Psoas muscle (tissue), 7 donors: ENCODE measurements at regions not wholly inside any gene's neighbourhood (a gene's known extent, or its start where the extent isn't known, plus 50 kb on each side); places are given as distances from the start of the nearest gene placed in this dataset.

Experiments
- ATAC-seq, 4 donors: fragments of 200-7000 bp; cut with Tn5 transposase; one replicate each; pipeline ENCODE4 v1.9.1; 2020; ENCODE audit warnings: moderate library complexity in 3 of 4, mild to moderate bottlenecking in 2 of 4
- DNase-seq, 2 donors: peaks; one replicate each; pipeline ENCODE4 v3.0.0-alpha.2; 2020
- H3K27ac ChIP-seq: fragments of 200-600 bp; one replicate; pipeline ENCODE4 v1.8.0; 2022
- H3K27me3 ChIP-seq, 3 donors: fragments of 200-600 bp in 1 of 3; one replicate each; pipeline versions ENCODE4 v1.6.1 to v1.8.0; 2013 to 2022; ENCODE audit warnings: low read length in 2 of 3, mild to moderate bottlenecking in 2 of 3, moderate library complexity in 1 of 3; ENCODE audit not compliant: insufficient read depth in 3 of 3
- H3K36me3 ChIP-seq, 2 donors: fragments of 200-600 bp in 1 of 2; one replicate each; pipeline versions ENCODE4 v1.6.1 to v1.8.0; 2013 to 2022; ENCODE audit warnings: low read depth in 1 of 2, mild to moderate bottlenecking in 1 of 2, moderate library complexity in 1 of 2; ENCODE audit not compliant: insufficient read depth in 1 of 2
- H3K4me1 ChIP-seq: fragments of 200-600 bp; one replicate; pipeline ENCODE4 v1.8.0; 2022
- H3K4me3 ChIP-seq: fragments of 200-600 bp; one replicate; pipeline ENCODE4 v1.8.0; 2022; ENCODE audit warnings: mild to moderate bottlenecking
- H3K9me3 ChIP-seq: fragments of 200-600 bp; one replicate; pipeline ENCODE4 v1.8.0; 2022
- WGBS, 3 donors: extraction: QIAGEN DNeasy Blood & Tissue Kit; methylation state at CpG; one replicate each; pipeline versions ENCODE4 v1.1.6 to v1.1.7; 2013; 5-methylcytosine and 5-hydroxymethylcytosine counted together
- intact Hi-C, 2 donors: fragments of 100-400 bp; cut with DNase I; formaldehyde crosslinking; loops; one replicate each; pipeline versions ENCODE4 v1.11.0 to v1.14.2; 2022
- TF ChIP-seq, protein P1 (sequence below): fragments of 200-600 bp; IDR thresholded peaks from one replicate; pipeline ENCODE4 v1.8.0; 2022; ENCODE audit warnings: antibody characterized with exemption
- donor health status: healthy with polysubstance abuse.
- donor health status: DM: no; HTN: no; CAD: no; lungs with moderate emphysema.
- donor health status: Bipolar disorder and iron deficiency.
- donor health status: healthy.
- donor health status: DM: yes; HTN: yes; CAD: no.
- donor health status: DM: no; HTN: no; CAD: no.
- donor health status: DM: yes; HTN: yes; CAD: no.

DNA sequence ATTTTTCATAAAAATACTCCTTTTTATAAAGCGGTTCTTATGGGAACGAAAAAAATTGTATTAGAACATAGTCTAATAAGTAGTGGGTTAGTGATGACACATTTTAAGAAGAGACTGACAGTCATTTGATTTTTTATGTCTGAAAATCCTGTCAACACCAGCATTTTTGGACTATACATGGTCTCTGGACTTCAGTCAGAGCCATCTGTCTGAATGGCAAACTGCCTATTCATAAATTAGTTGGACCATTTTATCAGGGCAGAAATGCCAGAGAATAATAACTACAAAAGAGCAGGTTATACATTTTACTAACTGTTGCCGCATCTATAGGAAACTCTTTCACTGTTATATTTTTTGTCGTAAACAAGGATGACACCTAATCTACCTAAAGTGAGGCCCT is 437.6 kb downstream of the ZNF804A start:
- no peaks in the 10 kb centered on the region for H3K36me3 ChIP-seq
- WGBS, 3 donors: 79 to 95% (median 82%) methylated on average over 4 of the region's 4 CpGs
- no peaks in the 10 kb centered on the region for H3K4me1 ChIP-seq
- no peak overlapping the region for H3K4me3 ChIP-seq
- intact Hi-C loops: no loop called here
- ATAC-seq (no peak), DNase-seq (no peak)
- H3K9me3 ChIP-seq: peaks cover 4% of the 10 kb centered on the region
- no peak overlapping the region for H3K27ac ChIP-seq
- no peaks in the 10 kb centered on the region for H3K27me3 ChIP-seq
- TF ChIP-seq, protein P1, sequence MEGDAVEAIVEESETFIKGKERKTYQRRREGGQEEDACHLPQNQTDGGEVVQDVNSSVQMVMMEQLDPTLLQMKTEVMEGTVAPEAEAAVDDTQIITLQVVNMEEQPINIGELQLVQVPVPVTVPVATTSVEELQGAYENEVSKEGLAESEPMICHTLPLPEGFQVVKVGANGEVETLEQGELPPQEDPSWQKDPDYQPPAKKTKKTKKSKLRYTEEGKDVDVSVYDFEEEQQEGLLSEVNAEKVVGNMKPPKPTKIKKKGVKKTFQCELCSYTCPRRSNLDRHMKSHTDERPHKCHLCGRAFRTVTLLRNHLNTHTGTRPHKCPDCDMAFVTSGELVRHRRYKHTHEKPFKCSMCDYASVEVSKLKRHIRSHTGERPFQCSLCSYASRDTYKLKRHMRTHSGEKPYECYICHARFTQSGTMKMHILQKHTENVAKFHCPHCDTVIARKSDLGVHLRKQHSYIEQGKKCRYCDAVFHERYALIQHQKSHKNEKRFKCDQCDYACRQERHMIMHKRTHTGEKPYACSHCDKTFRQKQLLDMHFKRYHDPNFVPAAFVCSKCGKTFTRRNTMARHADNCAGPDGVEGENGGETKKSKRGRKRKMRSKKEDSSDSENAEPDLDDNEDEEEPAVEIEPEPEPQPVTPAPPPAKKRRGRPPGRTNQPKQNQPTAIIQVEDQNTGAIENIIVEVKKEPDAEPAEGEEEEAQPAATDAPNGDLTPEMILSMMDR: no peak

GRCh38 chr2:185044323-185044874 is 446.1 kb downstream of the ZNF804A start:
- H3K9me3 ChIP-seq: peaks cover 9% of the 10 kb centered on the region

DNA sequence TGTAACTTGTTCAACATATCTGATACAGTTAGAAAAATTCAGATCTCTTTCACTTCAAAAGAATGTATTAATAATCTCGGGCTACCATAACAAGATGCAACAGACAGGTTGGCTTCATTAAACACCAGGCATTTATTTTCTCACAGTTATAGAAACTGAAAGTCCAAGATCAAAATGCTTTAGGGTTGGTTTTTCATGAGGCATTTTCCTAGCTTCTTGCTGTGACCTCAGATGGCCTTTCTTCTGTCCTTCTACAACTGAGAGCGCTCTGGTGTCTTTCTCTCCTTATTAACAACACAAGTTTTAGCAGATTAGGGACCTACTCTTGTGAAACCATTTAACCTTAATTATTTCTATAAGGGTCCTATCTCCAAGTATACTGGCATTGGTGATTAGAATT is 452.5 kb downstream of the ZNF804A start:
- H3K27ac ChIP-seq: no peak overlapping the region
- ATAC-seq: no peak
- WGBS, 3 donors: 87 to 89% (median 88%) methylated on average over 2 of the region's 2 CpGs

More at GRCh38 chr2:185044323-185044874, 446.1 kb downstream of the ZNF804A start:
- DNase-seq: peak in 1 of 2 donors; percentile 7
- Histone ChIP-seq H3K27me3 (no peaks in the 10 kb centered on the region), H3K27ac (no peak overlapping the region), H3K4me1 (no peaks in the 10 kb centered on the region), H3K4me3 (no peak overlapping the region), H3K36me3 (no peaks in the 10 kb centered on the region)
- 89 to 90% (median 89%) methylated on average over 7 of the region's 7 CpGs for WGBS, 3 donors
- ATAC-seq: no peak
- intact Hi-C loops: no loop called here
- TF ChIP-seq, protein P1: no peak

GRCh38 chr2:185063761-185064160 is 465.4 kb downstream of the ZNF804A start:
- DNase-seq (no peak), ATAC-seq (no peak)
- H3K27ac ChIP-seq: no peak overlapping the region
- intact Hi-C loops: no loop called here
- no peaks in the 10 kb centered on the region for H3K27me3 ChIP-seq
- no peaks in the 10 kb centered on the region for H3K9me3 ChIP-seq
- H3K4me1 ChIP-seq: no peaks in the 10 kb centered on the region
- 38 to 75% (median 38%) methylated on average over 1 of the region's 1 CpG for WGBS, 3 donors
- no peaks in the 10 kb centered on the region for H3K36me3 ChIP-seq
- H3K4me3 ChIP-seq: no peak overlapping the region
- TF ChIP-seq, protein P1: no peak

More for the DNA sequence above, 452.5 kb downstream of the ZNF804A start:
- TF ChIP-seq, protein P1: no peak
- H3K27me3 ChIP-seq: no peaks in the 10 kb centered on the region
- H3K4me1 ChIP-seq: no peaks in the 10 kb centered on the region
- no peaks in the 10 kb centered on the region for H3K36me3 ChIP-seq
- intact Hi-C loops: no loop called here
- DNase-seq: no peak
- H3K9me3 ChIP-seq: no peaks in the 10 kb centered on the region
- no peak overlapping the region for H3K4me3 ChIP-seq

DNA sequence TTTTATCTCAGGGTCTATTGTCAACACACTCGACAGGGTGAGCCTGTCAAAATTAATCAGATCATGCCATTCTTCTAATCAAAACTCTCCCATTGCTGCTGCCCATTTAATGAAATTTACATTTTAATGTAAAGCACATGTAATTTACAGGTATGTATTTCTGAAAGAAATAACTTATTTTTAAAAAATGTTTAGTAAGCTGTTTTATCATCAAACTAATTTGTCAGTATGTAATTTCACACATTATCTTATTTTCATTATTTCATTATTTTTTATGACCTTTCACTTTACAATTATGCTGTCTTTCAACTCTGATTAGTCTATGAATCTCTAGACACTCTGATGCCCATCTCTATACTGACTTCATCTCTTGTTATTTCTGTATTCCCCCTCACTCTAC is 467.8 kb downstream of the ZNF804A start:
- intact Hi-C loops: no loop called here
- DNase-seq (no peak), ATAC-seq (no peak)
- H3K4me3 ChIP-seq: no peak overlapping the region
- H3K27me3 ChIP-seq: no peaks in the 10 kb centered on the region
- H3K9me3 ChIP-seq: no peaks in the 10 kb centered on the region
- H3K36me3 ChIP-seq: no peaks in the 10 kb centered on the region
- TF ChIP-seq, protein P1: no peak
- H3K27ac ChIP-seq: no peak overlapping the region
- no peaks in the 10 kb centered on the region for H3K4me1 ChIP-seq
- 78 to 80% (median 79%) methylated on average over 1 of the region's 1 CpG for WGBS, 3 donors
